ENCODE measurements at regions not wholly inside any gene's neighbourhood (a gene's known extent, or its start where the extent isn't known, plus 50 kb on each side); places are given as distances from the start of the nearest gene placed in this dataset.

- TF ChIP-seq CTCF (IDR thresholded peaks at IDR 0.05) (no peak), EZH2 (IDR thresholded peaks at IDR 0.05; ENCODE audit: borderline replicate concordance, insufficient read depth, low read depth, low read length, poor library complexity, severe bottlenecking) (no peak)
Observed at GRCh38 chr4:111398906-111399330, 746.3 kb upstream of the FAM241A start.

Measured in B cell (primary cell).